GM12872 (cell line): ENCODE measurements at regions not wholly inside any gene's neighbourhood (a gene's known extent, or its start where the extent isn't known, plus 50 kb on each side); places are given as distances from the start of the nearest gene placed in this dataset.

Source experiments
- TF ChIP-seq, protein P1 (sequence below): IDR thresholded peaks from 3 replicates; pipeline ENCODE4 v1.5.1; 2011; ENCODE audit warnings: low read depth, mild to moderate bottlenecking, low read length, moderate library complexity; ENCODE audit not compliant: insufficient read depth

DNA sequence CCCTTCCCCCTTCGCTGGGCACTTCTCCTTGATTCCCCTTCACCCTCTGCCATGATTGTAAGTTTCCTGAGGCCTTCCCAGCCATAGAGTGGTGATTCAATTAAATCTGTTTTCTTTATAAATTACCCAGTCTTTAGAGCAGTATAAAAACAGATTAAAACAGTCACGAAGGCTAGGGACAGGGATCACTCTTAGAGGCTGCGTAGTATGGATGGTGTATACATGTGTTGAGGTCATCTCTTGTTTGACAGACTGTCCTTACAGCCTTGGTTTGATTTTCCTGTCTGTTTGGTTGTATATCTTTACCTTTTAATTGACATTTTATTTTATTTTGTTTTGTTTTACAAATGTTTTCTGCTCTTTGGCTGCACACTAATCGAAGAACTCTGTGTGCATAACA lies 1155.7 kb upstream of the CDH18 start:
- TF ChIP-seq, protein P1, sequence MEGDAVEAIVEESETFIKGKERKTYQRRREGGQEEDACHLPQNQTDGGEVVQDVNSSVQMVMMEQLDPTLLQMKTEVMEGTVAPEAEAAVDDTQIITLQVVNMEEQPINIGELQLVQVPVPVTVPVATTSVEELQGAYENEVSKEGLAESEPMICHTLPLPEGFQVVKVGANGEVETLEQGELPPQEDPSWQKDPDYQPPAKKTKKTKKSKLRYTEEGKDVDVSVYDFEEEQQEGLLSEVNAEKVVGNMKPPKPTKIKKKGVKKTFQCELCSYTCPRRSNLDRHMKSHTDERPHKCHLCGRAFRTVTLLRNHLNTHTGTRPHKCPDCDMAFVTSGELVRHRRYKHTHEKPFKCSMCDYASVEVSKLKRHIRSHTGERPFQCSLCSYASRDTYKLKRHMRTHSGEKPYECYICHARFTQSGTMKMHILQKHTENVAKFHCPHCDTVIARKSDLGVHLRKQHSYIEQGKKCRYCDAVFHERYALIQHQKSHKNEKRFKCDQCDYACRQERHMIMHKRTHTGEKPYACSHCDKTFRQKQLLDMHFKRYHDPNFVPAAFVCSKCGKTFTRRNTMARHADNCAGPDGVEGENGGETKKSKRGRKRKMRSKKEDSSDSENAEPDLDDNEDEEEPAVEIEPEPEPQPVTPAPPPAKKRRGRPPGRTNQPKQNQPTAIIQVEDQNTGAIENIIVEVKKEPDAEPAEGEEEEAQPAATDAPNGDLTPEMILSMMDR = no peak

GRCh38 chr5:21142791-21143190 lies 1154.8 kb upstream of the CDH18 start:
- TF ChIP-seq, protein P1 = no peak

DNA sequence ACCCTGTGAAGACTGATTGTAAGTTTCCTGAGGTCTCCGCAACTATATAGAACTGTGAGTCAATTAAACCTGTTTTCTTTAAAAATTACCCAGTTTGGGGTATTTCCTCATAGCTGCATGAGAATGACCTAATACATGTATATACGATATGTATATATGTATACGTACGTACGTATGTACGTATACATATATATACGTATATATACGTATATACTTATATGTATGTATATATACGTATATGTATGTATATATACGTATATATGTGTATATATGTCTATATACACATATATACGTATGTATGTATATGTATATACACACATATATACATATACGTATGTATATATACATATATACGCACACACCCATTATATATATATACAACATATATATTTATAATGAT lies 1153.0 kb upstream of the CDH18 start:
- TF ChIP-seq, protein P1 = no peak

- TF ChIP-seq, protein P1 = no peak
Observed at GRCh38 chr5:21126236-21126635, 1138.2 kb upstream of the CDH18 start.

- TF ChIP-seq, protein P1 = no peak
Observed at GRCh38 chr5:21125238-21125983, 1137.4 kb upstream of the CDH18 start.

- TF ChIP-seq, protein P1 = no peak
Observed at GRCh38 chr5:21121213-21121612, 1133.2 kb upstream of the CDH18 start.

- TF ChIP-seq, protein P1 = no peak
Observed at GRCh38 chr5:21097661-21098060, 1109.7 kb upstream of the CDH18 start.
